ENCODE measurements at regions not wholly inside any gene's neighbourhood (a gene's known extent, or its start where the extent isn't known, plus 50 kb on each side); places are given as distances from the start of the nearest gene placed in this dataset.
"Not testable (repeated sequence)": the region's sequence is repeated elsewhere in the genome, so short reads cannot be mapped to it uniquely, and the experiment has no call there.

- no peak for DNase-seq (ENCODE audit: low read depth in 2 of 2)
These were observed 65.5 kb upstream of the SLC7A14 start for GRCh38 chr3:170651260-170651845.

GRCh38 chr3:170650557-170650956 is 64.7 kb upstream of the SLC7A14 start:
- DNase-seq (ENCODE audit: low read depth in 2 of 2) = not testable (repeated sequence)

- no peak for DNase-seq (ENCODE audit: low read depth in 2 of 2)
These were observed 58.8 kb upstream of the SLC7A14 start for GRCh38 chr3:170644711-170645110.

- no peak for DNase-seq (ENCODE audit: low read depth in 2 of 2)
These were observed 58.0 kb upstream of the SLC7A14 start for GRCh38 chr3:170643831-170644230.

GRCh38 chr3:170642882-170643601 is 57.2 kb upstream of the SLC7A14 start:
- DNase-seq (ENCODE audit: low read depth in 2 of 2) = no peak

- no peak for DNase-seq (ENCODE audit: low read depth in 2 of 2)
These were observed 55.8 kb upstream of the SLC7A14 start for GRCh38 chr3:170641510-170642236.

- no peak for DNase-seq (ENCODE audit: low read depth in 2 of 2)
These were observed 54.9 kb upstream of the SLC7A14 start for GRCh38 chr3:170640737-170641171.

GRCh38 chr3:170638988-170639387 is 53.1 kb upstream of the SLC7A14 start:
- DNase-seq (ENCODE audit: low read depth in 2 of 2) = no peak

- DNase-seq (ENCODE audit: low read depth in 2 of 2) = no peak
These were observed 51.4 kb upstream of the SLC7A14 start for GRCh38 chr3:170637306-170637705.

- no peak for DNase-seq (ENCODE audit: low read depth in 2 of 2)
These were observed 50.6 kb upstream of the SLC7A14 start for GRCh38 chr3:170636400-170636973.
